ENCODE measurements at regions not wholly inside any gene's neighbourhood (a gene's known extent, or its start where the extent isn't known, plus 50 kb on each side); places are given as distances from the start of the nearest gene placed in this dataset.

DNA sequence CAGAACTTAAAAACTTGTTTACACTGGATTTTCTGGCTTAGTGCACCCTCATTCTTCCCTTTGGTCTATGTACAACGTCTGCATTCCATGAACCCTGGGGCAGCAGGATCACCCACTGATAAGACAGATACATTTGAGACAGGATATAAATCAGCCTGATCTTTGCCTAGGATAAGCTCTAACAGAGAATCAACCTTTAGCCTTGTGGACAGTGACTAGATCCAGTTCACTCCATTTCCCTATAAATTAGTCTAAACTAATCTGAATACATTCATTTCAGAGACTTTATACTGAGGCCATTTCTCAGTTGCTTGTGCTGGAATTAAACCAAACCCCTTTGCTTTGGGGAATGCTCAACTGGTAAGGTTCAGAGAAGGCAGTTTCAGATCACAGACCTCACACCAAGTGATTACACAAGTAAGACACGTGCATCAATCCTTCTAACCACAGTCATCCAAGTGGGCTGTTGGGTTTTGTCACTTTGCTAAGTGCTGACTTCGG lies 639.8 kb upstream of the FZD8 start:
- no peak overlapping the region for H3K27ac ChIP-seq

DNA sequence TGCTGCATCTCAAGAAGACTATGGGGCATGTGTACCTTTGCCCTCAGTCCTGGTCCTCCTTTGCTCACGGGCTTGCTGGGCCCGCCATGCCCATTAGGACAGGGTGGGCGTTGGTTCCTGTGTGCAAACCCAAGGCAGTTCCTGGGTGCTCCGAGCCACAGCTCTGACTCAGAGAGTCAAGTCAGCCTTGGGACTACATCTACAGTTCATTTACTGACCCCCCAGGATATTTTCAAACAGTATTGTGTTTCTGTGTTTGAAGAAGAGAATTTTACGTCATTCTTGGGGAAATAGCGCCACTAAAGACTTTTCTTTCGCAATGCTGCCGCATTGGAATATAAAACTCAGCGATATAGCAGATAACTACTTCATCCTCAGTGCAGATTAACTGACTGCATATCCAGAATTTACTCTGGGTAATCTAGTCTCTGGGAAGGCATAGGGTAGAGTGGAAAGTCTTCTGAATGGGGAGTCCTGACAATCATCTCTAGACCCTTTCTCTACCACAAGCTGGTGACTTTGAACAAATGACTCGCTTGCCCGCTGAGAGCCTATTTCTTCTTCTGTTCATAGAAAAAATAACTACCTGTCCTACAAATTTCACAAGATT lies 638.9 kb upstream of the FZD8 start:
- no peak for DNase-seq (ENCODE audit: low spot score)
- CTCF ChIA-PET, result no interaction called here
- no peak overlapping the region for H3K27ac ChIP-seq
- POLR2A ChIA-PET (ENCODE audit: low non-redundant PET), result no interaction called here
- TF ChIP-seq, protein P1, sequence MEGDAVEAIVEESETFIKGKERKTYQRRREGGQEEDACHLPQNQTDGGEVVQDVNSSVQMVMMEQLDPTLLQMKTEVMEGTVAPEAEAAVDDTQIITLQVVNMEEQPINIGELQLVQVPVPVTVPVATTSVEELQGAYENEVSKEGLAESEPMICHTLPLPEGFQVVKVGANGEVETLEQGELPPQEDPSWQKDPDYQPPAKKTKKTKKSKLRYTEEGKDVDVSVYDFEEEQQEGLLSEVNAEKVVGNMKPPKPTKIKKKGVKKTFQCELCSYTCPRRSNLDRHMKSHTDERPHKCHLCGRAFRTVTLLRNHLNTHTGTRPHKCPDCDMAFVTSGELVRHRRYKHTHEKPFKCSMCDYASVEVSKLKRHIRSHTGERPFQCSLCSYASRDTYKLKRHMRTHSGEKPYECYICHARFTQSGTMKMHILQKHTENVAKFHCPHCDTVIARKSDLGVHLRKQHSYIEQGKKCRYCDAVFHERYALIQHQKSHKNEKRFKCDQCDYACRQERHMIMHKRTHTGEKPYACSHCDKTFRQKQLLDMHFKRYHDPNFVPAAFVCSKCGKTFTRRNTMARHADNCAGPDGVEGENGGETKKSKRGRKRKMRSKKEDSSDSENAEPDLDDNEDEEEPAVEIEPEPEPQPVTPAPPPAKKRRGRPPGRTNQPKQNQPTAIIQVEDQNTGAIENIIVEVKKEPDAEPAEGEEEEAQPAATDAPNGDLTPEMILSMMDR (conservative IDR thresholded peaks at IDR 0.05; ENCODE audit: low read depth), result no peak

More for the DNA sequence above, 639.8 kb upstream of the FZD8 start:
- TF ChIP-seq, protein P1 (conservative IDR thresholded peaks at IDR 0.05; ENCODE audit: low read depth), result no peak
- DNase-seq (ENCODE audit: low spot score), result no peak
- ChIA-PET CTCF (interaction anchor here (0.7 kb wide), 1 partner anchor 642 kb away, joined by 3 read pairs; no protein-coding TSS in a partner anchor), POLR2A (ENCODE audit: low non-redundant PET) (no interaction called here)

DNA sequence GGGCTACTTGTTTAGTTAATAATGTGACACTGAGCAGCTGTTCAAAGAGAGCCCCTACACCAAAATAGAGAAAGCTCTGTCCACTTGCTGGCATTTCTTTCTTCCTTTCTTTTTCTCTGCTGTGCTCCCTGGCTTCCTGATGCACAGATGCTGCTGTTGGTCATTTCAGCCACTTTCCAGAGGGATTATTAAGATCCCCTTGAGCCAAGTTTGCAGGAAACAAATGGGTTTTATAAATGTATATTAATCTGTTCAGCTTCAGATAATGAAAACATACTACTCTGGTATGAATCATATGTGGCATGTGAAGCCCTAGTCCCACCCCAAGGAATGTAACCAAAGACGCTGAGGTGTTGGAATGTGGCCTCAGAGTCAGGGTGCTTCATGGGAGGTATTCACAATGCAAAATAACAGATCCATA lies 638.2 kb upstream of the FZD8 start:
- ChIA-PET POLR2A (ENCODE audit: low non-redundant PET) (no interaction called here), CTCF (no interaction called here)
- TF ChIP-seq, protein P1 (conservative IDR thresholded peaks at IDR 0.05; ENCODE audit: low read depth), result no peak
- H3K27ac ChIP-seq, result no peak overlapping the region
- no peak for DNase-seq (ENCODE audit: low spot score)

DNA sequence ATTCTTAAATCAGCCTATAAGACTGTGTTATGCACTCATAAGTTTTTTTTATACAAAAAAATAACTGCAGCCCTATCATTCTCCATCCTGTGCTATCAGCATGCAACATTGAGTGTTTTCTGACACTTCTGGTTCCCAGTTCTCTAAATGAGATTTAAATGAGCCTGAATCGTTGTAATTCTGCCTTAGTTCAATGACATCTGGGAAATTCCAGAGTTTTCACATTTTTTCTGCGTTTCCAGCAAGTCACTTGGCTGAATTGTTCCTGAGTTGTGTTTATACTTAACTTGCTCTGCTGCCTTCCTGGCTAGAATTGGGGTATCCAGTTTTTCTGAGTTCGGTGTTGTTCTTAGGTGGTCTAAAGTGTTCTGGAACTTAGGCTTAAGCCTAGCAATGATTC lies 636.1 kb upstream of the FZD8 start:
- no peak for DNase-seq (ENCODE audit: low spot score)
- no peak overlapping the region for H3K27ac ChIP-seq
- ChIA-PET CTCF (no interaction called here), POLR2A (ENCODE audit: low non-redundant PET) (no interaction called here)
- TF ChIP-seq, protein P1 (conservative IDR thresholded peaks at IDR 0.05; ENCODE audit: low read depth), result no peak

DNA sequence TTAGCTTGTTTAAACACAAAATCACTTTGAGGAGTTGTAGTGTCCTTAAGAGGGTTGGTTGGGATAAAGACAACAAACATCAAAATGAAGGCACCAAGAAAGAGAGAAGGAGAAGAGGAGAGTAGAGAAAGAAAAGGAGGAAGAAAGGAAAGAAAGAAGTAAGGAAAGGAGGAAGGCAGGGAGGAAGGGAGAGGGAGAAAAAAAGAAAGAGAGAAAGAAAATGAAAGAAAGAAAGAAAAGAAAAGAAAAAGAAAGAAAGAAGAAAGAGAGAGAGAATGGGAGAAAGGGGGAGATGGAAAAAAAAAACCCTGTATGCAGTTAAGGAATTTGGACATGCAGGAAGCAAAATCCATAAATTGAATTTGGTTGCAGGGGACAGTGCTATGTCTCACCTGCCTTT lies 635.4 kb upstream of the FZD8 start:
- DNase-seq (ENCODE audit: low spot score), result no peak
- CTCF ChIA-PET, result no interaction called here
- POLR2A ChIA-PET (ENCODE audit: low non-redundant PET), result no interaction called here
- H3K27ac ChIP-seq, result no peak overlapping the region
- TF ChIP-seq, protein P1 (conservative IDR thresholded peaks at IDR 0.05; ENCODE audit: low read depth), result no peak

DNA sequence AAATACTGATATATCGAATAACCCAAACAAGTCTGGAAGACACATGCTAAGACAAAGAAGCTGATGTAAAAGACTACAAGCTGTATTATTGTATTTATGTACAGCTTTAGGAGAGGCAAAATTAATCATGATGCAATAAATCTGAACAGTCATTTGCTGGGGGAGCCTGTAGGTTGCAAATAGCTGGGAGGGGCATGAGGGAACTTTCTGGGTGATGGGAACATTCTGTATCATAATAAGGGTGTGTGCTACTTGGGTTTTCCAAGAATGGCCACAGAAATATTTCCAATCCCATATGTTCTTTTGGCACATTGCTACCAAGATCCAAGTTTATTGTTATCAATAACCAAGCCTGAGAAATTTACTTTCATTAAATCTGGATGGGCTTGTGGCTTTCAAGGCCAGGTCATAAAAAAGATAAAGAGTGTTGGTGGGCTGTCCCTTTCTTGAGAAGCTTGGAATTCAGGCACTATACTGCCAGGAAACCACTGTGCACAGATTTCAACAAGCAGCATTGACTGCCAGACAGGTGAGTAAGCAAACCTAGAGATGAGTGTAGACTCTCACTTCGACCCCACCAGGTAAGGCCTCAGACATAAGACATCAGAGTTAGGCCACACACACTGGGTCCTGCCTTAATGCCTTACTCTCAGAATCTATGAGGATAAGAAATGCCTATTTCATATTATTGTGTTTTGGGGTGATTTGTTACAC lies 629.7 kb upstream of the FZD8 start:
- TF ChIP-seq, protein P1 (conservative IDR thresholded peaks at IDR 0.05; ENCODE audit: low read depth), result no peak
- DNase-seq (ENCODE audit: low spot score), result no peak
- no peak overlapping the region for H3K27ac ChIP-seq
- ChIA-PET CTCF (no interaction called here), POLR2A (ENCODE audit: low non-redundant PET) (no interaction called here)

All from RWPE1 (cell line).